ENCODE measurements at regions not wholly inside any gene's neighbourhood (a gene's known extent, or its start where the extent isn't known, plus 50 kb on each side); places are given as distances from the start of the nearest gene placed in this dataset.

DNA sequence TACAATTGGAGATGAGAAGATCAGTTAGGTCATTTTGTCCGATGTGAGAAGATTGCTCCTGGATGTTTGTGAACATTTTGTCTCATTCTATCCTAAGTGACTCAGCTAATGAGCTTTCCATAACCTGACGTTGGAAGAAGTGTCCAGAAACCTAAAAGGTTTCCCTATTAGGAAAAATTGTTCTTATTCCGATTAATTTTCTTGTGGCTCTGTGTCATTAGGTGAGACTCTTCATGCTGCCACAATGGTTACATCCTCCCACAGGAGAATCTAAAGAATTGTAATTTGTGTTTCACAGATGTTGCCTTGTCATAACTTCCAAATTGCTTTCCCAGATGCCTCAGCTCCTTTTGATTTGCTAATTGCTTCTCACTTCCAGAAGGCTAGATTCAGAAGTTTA, 261.0 kb upstream of the APCDD1 start:
- no peak for TF ChIP-seq CTCF (IDR thresholded peaks at IDR 0.05)
- no peak for TF ChIP-seq POLR2A (IDR thresholded peaks at IDR 0.05)
